ENCODE measurements at regions not wholly inside any gene's neighbourhood (a gene's known extent, or its start where the extent isn't known, plus 50 kb on each side); places are given as distances from the start of the nearest gene placed in this dataset.

DNA sequence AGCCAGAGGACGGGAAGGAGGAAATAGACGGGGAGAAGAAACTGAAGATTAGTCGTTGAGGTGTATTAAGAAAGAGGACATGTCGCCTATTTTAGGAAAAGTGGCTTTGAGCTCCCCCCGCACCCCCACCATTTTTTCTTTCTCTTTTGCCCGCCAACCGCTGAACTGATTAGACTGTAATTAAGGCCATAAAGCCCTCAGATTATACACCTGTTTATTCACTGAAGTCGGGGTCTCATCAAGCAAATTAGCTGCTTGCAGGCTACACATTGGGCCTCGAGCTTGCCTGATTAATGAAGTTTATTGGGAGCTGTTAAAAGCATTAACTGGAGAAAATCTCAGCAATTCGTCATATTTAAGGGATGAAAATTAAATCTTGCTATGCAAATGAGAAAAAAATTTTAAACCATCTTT lies 119.4 kb upstream of the RRP15 start:
- Histone ChIP-seq H3K27ac (no peak overlapping the region), H3K4me3 (peak overlapping the region; percentile 42 to 73 (median 47)), H3K36me3 (no peaks in the 10 kb centered on the region), H3K9me3 (no peaks in the 10 kb centered on the region), H3K4me1 (peaks cover 0 to 8% of the 10 kb centered on the region in 2 donors), H3K27me3 (peaks cover 0 to 62% of the 10 kb centered on the region in 2 donors)
- intact Hi-C loops (cut with DNase I; ENCODE audit: low total_unique reads) = no loop called here
- TF ChIP-seq POLR2AphosphoS5 (IDR thresholded peaks at IDR 0.05) (no peak), POLR2A (IDR thresholded peaks at IDR 0.05) (no peak)
- TF ChIP-seq, protein P1, sequence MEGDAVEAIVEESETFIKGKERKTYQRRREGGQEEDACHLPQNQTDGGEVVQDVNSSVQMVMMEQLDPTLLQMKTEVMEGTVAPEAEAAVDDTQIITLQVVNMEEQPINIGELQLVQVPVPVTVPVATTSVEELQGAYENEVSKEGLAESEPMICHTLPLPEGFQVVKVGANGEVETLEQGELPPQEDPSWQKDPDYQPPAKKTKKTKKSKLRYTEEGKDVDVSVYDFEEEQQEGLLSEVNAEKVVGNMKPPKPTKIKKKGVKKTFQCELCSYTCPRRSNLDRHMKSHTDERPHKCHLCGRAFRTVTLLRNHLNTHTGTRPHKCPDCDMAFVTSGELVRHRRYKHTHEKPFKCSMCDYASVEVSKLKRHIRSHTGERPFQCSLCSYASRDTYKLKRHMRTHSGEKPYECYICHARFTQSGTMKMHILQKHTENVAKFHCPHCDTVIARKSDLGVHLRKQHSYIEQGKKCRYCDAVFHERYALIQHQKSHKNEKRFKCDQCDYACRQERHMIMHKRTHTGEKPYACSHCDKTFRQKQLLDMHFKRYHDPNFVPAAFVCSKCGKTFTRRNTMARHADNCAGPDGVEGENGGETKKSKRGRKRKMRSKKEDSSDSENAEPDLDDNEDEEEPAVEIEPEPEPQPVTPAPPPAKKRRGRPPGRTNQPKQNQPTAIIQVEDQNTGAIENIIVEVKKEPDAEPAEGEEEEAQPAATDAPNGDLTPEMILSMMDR (IDR thresholded peaks at IDR 0.05) = no peak
- no peak for DNase-seq (ENCODE audit: low spot score in 2 of 2)

DNA sequence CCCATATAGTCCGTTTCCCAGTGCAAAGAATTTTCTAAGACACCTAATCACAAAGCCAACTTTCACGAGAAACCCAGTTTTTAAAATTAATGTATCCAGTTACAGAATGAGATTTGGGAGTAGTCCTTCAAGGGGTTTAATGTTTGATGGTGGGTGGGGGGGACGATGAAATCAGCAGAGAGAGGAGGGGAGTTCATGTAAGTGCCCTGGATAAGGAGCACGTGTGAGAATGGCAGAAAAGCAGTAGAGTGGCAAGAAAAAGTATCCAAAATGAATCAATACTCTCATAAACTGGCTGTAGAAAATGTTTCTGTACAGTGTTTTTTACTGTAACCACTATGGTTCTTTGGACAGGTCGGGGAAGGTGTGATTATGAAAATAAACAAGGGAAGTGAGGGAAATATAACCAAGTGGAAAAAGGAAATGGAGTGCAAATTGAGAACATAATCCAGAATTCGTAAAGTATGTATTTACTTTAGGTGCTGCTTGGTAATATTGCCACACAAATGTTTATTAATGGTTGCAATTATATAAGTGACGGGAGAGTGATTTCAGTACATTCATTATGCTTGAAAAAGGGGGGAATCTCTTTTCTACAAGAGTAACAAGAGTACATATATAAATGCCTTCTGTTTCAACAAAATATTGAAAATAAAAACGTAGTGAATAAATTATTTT lies 118.7 kb upstream of the RRP15 start:
- Histone ChIP-seq H3K27me3 (peaks cover 0 to 62% of the 10 kb centered on the region in 2 donors), H3K27ac (no peak overlapping the region), H3K9me3 (no peaks in the 10 kb centered on the region), H3K4me3 (no peak overlapping the region), H3K36me3 (no peaks in the 10 kb centered on the region), H3K4me1 (peaks cover 0 to 8% of the 10 kb centered on the region in 2 donors)
- no peak for DNase-seq (ENCODE audit: low spot score in 2 of 2)
- no peak for TF ChIP-seq POLR2AphosphoS5 (IDR thresholded peaks at IDR 0.05)
- TF ChIP-seq, protein P1 (IDR thresholded peaks at IDR 0.05) = no peak
- TF ChIP-seq POLR2A (IDR thresholded peaks at IDR 0.05) = no peak
- intact Hi-C loops (cut with DNase I; ENCODE audit: low total_unique reads) = no loop called here

DNA sequence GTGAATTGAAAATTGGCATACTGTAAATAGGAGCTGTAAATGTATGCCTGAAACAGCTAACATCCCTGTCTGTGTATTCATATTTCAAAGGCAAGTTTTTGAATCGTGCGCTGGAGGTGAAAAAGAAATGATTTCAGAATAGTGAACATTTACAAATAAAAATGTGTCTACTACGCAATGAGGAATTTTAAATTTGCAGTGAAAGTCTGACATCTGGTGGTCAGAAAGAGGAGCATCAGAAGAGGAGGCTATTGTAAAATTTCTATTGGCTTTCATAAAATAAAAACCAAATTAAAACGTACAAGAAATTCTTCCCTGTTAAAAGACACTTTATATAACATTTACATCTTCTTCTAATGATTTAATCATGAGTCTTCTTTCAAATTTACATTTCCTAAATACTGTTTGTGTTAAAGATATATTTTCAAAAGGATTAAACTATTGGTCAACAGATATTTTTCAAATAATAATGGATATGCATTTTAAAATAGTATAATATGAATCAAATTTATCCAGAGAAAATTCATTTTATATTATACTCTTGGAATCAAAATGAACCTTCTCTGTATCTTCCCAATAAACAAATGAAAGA lies 113.7 kb upstream of the RRP15 start:
- no peaks in the 10 kb centered on the region for H3K4me1 ChIP-seq
- intact Hi-C loops (cut with DNase I; ENCODE audit: low total_unique reads) = loop anchor here (10.0 kb wide), 1 partner anchor 657 kb away; no protein-coding TSS in a partner anchor
- no peak overlapping the region for H3K4me3 ChIP-seq
- no peaks in the 10 kb centered on the region for H3K36me3 ChIP-seq
- no peaks in the 10 kb centered on the region for H3K9me3 ChIP-seq
- H3K27me3 ChIP-seq = peaks cover 0 to 26% of the 10 kb centered on the region in 2 donors
- H3K27ac ChIP-seq = no peak overlapping the region
- no peak for TF ChIP-seq POLR2A (IDR thresholded peaks at IDR 0.05)
- TF ChIP-seq, protein P1 (IDR thresholded peaks at IDR 0.05) = peak; percentile 33 to 67 (median 63)
- no peak for DNase-seq (ENCODE audit: low spot score in 2 of 2)

DNA sequence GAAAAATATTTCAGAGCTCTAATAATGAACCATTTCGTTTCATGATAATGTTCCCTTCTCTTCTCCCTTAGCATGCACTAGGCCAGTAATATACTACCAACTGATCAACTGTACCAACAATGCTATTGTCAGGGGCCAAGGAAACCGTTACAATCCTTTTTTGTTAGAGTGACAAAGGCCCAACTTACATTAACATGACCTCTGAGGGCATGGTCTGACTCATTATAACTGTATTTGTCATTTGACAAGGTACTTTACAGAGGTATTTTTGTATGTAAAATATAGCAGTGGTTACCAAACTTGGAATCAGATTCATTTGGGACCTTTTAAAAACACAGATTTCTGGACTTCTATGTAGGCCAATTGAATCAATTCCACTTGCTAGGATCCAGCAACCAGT lies 102.6 kb upstream of the RRP15 start:
- Histone ChIP-seq H3K27me3 (no peaks in the 10 kb centered on the region), H3K27ac (no peak overlapping the region), H3K9me3 (no peaks in the 10 kb centered on the region), H3K4me1 (no peaks in the 10 kb centered on the region), H3K4me3 (no peak overlapping the region), H3K36me3 (no peaks in the 10 kb centered on the region)
- no peak for TF ChIP-seq POLR2AphosphoS5 (IDR thresholded peaks at IDR 0.05)
- no peak for TF ChIP-seq POLR2A (IDR thresholded peaks at IDR 0.05)
- intact Hi-C loops (cut with DNase I; ENCODE audit: low total_unique reads) = no loop called here
- no peak for DNase-seq (ENCODE audit: low spot score in 2 of 2)

DNA sequence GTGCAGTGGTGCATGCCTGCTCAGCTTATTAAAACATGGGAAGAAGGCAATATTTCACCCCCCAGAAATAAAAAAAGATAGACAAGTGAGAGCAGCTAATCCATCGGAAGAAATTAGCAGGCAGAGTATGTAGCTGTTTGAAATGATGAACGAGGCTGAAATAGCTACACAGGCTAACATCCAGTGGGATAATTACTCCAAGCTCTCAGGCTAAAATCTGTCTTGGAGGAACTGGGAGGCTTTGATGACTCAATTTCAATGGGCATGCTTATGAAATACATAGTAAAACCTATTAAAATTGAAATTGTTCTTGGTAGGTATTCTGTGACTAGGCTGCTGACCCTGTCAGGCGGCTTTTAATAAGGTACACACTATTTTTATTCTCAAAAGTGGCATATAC lies 84.1 kb upstream of the RRP15 start:
- Histone ChIP-seq H3K36me3 (no peaks in the 10 kb centered on the region), H3K9me3 (no peaks in the 10 kb centered on the region), H3K4me1 (no peaks in the 10 kb centered on the region), H3K27me3 (no peaks in the 10 kb centered on the region), H3K27ac (no peak overlapping the region), H3K4me3 (no peak overlapping the region)
- TF ChIP-seq POLR2A (IDR thresholded peaks at IDR 0.05) = no peak
- intact Hi-C loops (cut with DNase I; ENCODE audit: low total_unique reads) = no loop called here
- DNase-seq (ENCODE audit: low spot score in 2 of 2) = no peak

DNA sequence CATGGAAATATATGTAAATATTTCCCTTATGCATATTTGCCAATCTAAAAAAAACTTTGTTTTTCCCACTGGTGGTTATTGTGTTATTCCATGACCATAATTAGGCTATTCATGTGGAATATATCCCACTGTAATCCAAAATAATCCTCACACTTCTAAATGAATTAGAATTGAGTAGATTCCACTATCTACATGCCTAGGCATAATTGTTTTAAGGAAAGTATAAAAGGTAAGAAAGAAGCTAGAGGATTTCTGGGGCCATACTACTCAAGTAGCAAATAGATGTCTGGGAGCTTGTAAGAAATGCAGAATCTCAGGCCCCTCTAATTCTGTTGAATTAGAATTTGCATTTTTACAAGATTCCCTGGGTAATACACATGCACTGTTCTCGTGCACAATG lies 83.5 kb upstream of the RRP15 start:
- intact Hi-C loops (cut with DNase I; ENCODE audit: low total_unique reads) = no loop called here
- no peaks in the 10 kb centered on the region for H3K36me3 ChIP-seq
- TF ChIP-seq, protein P1 (IDR thresholded peaks at IDR 0.05) = no peak
- TF ChIP-seq POLR2A (IDR thresholded peaks at IDR 0.05) = no peak
- TF ChIP-seq POLR2AphosphoS5 (IDR thresholded peaks at IDR 0.05) = no peak
- no peaks in the 10 kb centered on the region for H3K4me1 ChIP-seq
- H3K27me3 ChIP-seq = no peaks in the 10 kb centered on the region
- no peak for DNase-seq (ENCODE audit: low spot score in 2 of 2)
- no peak overlapping the region for H3K27ac ChIP-seq
- H3K9me3 ChIP-seq = no peaks in the 10 kb centered on the region
- H3K4me3 ChIP-seq = no peak overlapping the region

Measured in breast epithelium (tissue), 4 donors.